ENCODE measurements at regions not wholly inside any gene's neighbourhood (a gene's known extent, or its start where the extent isn't known, plus 50 kb on each side); places are given as distances from the start of the nearest gene placed in this dataset.

- TF ChIP-seq, protein P1, sequence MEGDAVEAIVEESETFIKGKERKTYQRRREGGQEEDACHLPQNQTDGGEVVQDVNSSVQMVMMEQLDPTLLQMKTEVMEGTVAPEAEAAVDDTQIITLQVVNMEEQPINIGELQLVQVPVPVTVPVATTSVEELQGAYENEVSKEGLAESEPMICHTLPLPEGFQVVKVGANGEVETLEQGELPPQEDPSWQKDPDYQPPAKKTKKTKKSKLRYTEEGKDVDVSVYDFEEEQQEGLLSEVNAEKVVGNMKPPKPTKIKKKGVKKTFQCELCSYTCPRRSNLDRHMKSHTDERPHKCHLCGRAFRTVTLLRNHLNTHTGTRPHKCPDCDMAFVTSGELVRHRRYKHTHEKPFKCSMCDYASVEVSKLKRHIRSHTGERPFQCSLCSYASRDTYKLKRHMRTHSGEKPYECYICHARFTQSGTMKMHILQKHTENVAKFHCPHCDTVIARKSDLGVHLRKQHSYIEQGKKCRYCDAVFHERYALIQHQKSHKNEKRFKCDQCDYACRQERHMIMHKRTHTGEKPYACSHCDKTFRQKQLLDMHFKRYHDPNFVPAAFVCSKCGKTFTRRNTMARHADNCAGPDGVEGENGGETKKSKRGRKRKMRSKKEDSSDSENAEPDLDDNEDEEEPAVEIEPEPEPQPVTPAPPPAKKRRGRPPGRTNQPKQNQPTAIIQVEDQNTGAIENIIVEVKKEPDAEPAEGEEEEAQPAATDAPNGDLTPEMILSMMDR (IDR thresholded peaks at IDR 0.05) = no peak
- TF ChIP-seq, protein P2, sequence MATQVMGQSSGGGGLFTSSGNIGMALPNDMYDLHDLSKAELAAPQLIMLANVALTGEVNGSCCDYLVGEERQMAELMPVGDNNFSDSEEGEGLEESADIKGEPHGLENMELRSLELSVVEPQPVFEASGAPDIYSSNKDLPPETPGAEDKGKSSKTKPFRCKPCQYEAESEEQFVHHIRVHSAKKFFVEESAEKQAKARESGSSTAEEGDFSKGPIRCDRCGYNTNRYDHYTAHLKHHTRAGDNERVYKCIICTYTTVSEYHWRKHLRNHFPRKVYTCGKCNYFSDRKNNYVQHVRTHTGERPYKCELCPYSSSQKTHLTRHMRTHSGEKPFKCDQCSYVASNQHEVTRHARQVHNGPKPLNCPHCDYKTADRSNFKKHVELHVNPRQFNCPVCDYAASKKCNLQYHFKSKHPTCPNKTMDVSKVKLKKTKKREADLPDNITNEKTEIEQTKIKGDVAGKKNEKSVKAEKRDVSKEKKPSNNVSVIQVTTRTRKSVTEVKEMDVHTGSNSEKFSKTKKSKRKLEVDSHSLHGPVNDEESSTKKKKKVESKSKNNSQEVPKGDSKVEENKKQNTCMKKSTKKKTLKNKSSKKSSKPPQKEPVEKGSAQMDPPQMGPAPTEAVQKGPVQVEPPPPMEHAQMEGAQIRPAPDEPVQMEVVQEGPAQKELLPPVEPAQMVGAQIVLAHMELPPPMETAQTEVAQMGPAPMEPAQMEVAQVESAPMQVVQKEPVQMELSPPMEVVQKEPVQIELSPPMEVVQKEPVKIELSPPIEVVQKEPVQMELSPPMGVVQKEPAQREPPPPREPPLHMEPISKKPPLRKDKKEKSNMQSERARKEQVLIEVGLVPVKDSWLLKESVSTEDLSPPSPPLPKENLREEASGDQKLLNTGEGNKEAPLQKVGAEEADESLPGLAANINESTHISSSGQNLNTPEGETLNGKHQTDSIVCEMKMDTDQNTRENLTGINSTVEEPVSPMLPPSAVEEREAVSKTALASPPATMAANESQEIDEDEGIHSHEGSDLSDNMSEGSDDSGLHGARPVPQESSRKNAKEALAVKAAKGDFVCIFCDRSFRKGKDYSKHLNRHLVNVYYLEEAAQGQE (IDR thresholded peaks at IDR 0.05; ENCODE audit: insufficient read depth in 1 of 2, low read depth in 2 of 2, low read length in 1 of 2) = no peak
- TF ChIP-seq SIN3A (IDR thresholded peaks at IDR 0.05; ENCODE audit: borderline replicate concordance, insufficient read depth, low read depth, low read length) (no peak), POLR2AphosphoS5 (IDR thresholded peaks at IDR 0.05; ENCODE audit: low read depth, low read length) (no peak), TCF7L2 (IDR thresholded peaks at IDR 0.05; ENCODE audit: low read depth, low read length) (0 out of 2 replicates have a peak, but pooled peaks have one; percentile 25)
Measured at GRCh38 chr13:86082121-86082520, 282.9 kb upstream of the SLITRK6 start.
